ENCODE measurements at regions not wholly inside any gene's neighbourhood (a gene's known extent, or its start where the extent isn't known, plus 50 kb on each side); places are given as distances from the start of the nearest gene placed in this dataset.
A peak's percentile ranks its signal among the peaks of the same experiment; 100 is the strongest.

- DNase-seq = no peak
Observed at GRCh38 chr1:91575909-91576519, 75.4 kb downstream of the CDC7 start.

- DNase-seq = no peak
Observed at GRCh38 chr1:91578320-91579109, 77.9 kb downstream of the CDC7 start.

DNA sequence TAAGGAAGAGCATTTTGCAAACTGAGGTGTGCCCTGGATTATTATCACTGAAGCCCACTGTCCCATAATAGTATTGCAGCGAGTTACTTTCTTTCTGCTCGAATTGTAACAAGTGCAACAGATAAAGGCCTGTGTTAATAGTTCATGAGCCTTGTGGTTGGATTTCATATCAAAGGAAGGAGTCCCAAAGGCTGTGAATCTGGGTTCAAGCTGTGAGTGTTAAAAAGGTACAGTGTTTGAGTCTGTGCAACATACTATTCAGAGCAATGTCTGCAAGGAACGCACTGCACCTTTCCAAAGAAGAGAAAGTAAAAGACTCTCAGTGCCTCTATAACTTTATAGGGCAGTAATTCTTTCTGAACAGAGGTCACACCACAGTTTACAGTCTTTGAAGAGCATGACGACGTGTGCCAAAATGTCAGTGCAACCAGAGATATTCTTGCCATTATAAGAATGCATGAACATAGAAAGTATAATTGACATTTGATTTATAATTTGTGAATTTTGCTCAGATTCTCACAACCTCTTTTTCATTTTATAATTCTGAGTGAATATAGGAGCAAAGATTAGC is 79.1 kb downstream of the CDC7 start:
- DNase-seq = no peak

- peak; percentile 53 for DNase-seq
Observed at GRCh38 chr1:91582431-91582921, 81.8 kb downstream of the CDC7 start.

DNA sequence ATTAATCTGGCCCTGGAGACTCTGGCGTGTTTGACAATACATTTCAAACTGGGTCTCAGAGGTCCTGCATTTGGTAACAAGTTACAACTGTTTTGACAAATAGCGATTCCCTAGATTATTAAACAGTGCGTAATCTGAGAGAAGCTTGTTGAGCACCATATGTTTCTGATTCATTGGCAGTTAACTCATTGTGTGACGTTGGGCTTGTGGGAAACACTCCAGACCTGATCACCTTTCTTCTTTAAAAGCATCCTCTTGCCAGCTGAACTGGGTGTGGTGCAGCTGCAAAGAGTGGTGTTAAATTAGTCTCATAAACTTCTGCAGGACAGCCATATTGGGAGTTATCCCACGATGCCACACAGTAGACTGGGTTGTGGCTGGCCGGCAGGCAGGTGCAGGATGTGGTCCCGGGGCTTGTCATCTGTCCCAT is 82.7 kb downstream of the CDC7 start:
- no peak for DNase-seq

DNA sequence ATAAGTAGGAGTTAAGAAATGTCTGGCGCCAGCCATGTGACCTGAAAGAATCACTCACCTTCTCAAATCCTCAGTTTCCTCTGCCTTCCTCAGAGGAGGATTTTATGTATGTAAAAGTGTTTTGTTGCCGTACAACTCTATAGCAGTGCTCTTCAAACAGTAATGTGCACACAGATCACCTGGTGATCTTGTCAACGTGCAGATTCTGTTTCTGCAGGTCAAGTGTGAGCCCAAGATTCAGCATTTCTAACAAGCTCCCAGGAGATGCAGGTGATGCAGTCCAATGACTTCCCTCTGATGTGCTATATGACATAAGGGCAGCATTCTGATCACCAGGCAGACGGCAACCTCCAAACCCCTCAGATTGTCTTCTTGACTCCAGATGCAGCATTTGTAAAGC is 83.7 kb downstream of the CDC7 start:
- no peak for DNase-seq

DNA sequence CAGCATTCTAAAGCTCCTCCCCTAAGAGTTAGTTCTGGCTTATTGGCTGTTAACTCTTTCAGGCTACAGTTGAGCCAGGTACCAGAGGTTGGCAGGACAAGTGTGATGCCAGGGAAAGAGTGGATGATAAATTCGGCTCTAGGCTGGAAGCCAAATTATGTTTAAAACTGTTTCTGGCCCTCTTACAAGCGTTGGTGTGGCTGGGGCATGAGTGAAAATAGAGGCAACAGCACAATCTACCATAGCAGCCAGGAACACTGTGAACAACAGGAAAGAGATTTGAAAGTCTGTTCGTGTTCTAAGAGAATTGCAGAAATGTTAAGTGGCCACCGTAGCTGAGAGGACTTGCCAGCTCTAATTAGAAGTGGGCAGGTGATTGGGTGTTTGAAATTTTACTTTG is 84.2 kb downstream of the CDC7 start:
- no peak for DNase-seq

GRCh38 chr1:91585502-91585901 is 84.9 kb downstream of the CDC7 start:
- DNase-seq = no peak

DNA sequence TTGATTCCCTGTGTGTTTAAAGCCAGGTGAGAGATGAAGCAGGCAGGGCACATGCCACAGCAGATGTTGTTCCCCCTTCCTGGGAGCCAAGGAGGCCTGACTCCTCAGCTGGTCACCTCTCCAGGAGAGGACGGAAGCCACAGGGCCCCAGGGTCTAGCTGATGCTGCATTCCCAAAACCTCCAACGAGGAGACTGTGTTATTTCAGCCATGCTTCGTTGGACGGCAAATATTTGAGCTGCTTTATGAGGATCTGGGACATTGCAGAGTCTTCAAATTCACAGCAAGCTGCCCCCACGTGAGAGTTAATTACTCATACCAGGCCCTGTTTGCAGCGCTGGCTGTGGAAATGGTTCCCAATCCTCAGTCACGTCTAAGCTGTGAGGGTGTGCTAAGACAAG is 85.3 kb downstream of the CDC7 start:
- no peak for DNase-seq

DNA sequence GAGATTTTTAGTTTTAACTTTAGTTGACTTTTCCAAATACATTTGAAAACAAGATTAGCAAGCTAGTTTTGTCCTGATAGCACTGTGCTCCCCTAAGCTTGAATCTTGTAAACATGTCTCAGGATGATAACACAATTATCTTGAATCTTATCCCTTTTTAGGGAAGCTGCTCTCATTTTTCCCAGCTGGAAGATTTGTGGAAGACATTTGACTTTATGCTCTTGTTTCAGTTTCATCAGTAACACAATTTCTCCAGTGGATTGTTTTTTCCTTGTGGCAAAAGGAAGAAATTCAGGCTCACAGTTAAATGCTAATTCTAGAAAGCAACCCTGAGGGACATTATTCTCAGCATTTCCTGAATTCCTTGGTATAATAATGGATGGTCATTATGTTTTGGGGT is 88.8 kb downstream of the CDC7 start:
- no peak for DNase-seq

GRCh38 chr1:91591175-91591974 is 90.7 kb downstream of the CDC7 start:
- DNase-seq = peak; percentile 74

DNA sequence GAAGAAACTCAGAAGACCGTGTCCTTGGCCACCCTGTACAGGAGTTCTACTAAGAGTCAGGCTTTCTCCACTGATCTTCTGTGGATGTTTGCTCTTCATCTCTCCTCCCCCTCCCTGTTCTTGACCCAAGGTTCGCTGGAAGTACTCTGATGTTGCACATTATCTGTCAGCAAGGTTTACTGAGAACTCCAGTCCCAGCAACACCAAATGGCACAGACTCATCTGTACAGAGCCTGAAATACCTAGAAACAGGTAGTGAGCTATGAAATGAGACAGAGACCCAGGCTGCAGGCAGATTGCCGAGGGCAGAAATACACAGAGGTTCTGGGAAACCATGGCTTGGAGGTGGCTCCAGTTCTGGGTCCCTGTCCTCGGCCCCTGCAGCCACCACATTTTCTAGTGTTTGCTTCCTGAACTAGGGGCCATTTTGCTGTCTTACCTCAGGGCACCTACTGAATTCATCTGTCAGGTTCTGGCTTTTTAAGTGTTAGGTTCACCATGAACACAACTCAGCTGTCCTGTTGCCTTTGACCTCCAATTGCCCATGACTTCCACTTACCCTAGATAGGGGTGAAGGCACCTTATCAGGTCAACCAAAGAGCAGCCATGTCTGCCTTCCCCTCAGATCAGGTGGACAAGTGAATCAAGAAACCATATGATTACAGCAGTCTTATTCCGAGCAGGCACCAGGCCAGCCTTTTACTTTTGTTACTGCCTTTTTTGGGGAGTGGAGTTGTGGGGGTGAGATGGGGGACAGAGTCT is 92.2 kb downstream of the CDC7 start:
- DNase-seq = no peak

DNA sequence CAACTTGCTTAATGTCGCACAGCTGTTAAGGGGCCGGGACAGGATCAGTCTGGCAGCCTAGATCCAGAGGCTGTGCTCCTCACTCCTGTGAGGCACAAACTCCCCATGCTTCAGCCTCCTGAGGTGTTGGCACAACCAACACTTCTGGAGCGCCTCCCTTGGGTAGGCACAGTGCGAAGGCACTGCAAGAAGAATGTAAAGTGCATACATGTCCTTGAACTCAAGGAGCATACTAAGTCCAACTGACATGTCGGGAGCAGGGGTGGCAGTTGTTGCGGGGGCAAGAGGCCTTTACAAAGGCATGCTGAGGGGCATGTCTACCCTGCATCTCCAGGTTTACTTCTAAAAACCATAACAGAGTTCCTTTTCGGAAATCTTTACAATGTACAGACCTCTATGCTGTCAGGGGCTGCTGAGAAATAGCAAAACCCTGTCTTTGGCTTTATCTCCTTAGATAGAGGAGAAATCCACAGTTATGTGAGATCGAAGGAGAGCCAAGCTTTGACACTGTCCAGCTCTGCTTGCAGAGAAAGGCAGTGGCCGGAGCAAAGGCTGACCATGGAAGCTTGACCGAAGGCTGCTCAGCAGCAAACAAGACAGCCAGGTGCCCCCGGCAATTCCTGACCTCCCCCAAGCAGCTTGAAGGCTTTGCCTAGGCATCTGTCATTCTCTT is 93.9 kb downstream of the CDC7 start:
- no peak for DNase-seq

DNA sequence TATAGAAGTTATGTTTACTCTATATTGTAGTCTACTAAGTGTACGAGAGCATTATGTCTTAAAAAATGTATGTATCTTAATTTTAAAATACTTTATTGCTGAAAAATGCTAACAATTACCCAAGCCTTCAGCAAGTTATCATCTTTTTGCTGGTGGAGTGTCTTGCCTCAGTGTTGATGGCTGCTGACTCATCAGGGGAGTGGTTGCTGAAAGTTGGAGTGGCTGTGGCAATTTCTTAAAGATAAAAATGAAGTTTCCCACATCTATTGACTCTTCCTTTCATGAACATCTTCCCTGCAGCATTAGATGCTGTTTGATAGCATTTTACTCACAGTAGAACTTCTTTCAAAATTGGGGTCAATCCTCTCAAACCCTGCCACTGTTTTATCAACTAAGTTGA is 95.8 kb downstream of the CDC7 start:
- DNase-seq = peak; percentile 58

- DNase-seq = no peak
Observed at GRCh38 chr1:91597215-91597614, 96.6 kb downstream of the CDC7 start.

DNA sequence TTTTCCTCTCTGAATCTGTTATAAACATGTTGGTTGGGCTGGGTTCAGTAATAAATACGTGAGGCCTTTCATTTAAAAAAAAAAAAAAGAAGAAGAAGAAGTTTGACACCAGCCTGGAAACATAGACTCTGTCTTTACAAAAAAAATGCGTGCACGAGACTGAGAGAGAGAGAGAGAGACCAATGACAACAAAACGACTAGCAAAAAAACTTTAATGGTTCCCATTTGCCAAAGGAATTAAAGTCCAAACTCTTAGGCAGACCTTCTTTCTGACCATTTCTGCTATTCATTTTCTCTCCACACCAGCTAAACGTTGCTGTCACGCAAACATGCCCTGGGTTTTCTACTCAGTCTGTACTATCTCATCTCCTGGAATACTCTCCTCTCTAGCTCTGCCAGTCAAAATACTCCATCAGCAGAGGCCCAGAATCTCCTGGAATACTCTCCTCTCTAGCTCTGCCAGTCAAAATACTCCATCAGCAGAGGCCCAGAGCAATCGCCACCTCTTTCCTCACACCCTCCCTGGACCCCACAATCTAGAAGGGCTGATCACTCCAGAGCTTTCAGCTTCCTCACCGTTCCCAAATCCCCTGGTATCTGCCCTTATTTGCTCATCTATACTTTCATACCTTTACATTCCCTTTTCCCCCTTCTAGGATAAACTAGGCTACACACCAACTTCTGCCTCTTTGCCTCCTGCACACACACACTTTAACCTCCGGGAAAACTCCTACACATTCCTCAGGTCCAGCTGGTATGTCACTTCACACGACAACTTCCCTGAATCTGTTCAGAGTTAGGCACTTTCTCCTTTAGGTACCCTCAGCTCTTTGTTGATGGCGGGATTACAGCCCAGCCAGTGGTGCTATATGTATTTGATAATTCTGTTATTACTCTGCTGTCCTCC is 100.0 kb downstream of the CDC7 start:
- no peak for DNase-seq

DNA sequence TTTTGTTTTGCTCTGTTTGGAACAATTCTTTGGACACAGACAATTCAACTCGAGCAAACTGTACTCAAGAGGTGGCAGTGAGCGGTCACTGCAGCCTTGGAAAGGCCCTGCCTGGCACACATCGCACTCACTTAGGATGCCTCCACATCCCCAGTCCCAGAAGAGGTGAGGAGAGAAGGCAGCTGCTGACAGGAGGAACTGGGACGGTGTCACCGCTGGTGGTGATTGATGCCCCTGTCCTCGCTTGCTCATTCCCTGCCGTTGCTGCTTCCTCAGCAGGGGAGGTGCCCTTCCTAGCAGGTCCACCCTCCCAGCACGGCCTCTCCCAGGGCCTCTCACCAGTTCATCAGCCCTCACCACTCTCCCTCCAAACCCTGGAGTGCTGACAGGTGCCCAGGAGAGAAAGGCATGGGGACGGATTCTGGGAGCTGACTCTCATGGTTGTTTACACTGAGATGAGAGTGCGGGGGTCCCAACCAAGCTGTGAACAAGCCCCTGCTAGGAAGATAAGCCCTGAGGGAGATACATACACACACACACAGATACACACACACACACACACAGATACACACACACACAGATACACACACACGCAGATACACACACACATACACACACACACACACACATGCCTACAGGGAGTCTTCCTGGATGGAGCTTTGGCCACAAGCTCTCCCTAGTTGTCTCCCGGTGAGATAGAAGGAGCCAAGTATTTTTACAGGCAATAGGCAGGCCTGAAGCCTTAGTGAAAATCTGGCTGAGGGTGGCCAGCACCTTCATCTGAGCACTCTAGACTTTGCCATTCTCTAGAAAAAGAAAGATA is 101.1 kb downstream of the CDC7 start:
- no peak for DNase-seq

DNA sequence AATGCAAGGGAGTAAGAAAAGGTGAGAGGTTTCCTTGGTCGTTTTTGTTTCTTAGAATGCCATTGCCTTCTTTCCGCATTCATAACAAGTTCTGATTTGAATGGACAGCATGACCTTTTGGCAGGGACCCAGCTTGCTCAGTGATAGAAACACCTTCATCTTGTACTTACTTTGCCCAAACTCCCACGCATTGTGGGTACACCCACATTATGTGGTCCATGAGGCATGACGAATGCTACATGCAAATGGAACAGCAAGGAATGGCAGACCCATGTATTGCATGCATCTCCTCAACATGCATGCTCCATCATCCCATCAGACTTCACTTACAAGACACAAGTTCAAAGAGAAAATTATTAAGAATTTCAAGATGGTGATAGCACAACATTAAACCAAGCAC is 102.8 kb downstream of the CDC7 start:
- no peak for DNase-seq

GRCh38 chr1:91604632-91605031 is 104.0 kb downstream of the CDC7 start:
- no peak for DNase-seq

DNA sequence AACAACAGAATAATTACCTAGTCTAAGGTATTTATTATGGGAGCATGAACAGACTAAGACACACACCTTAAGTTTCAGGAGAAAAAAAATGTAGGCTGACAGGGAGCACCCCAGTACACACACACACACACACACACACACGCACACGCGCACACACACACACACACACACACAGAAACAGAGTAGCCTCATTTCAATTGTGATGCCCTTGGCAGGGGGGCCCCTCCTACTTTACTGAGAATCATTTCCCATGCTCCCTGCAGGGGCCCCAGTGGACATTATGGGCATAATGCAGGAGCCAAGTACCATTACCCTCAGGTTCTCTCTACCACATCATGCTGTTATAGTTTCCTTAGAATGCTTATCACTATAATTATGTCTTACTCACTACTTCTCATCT is 104.9 kb downstream of the CDC7 start:
- DNase-seq = no peak
